GM10248 (cell line): ENCODE measurements at regions not wholly inside any gene's neighbourhood (a gene's known extent, or its start where the extent isn't known, plus 50 kb on each side); places are given as distances from the start of the nearest gene placed in this dataset.

Experiments used
- CTCF ChIA-PET: fragments of 300-600 bp; sonication (Branson Sonifier 250); formaldehyde crosslinking; extraction: SDS; loops from one replicate; lab custom pipeline; 2021; ENCODE audit warnings: antibody characterized with exemption; lab: Yijun Ruan, JAX
- POLR2A ChIA-PET: fragments of 350-650 bp; sonication (Branson Sonifier 250); formaldehyde crosslinking; extraction: SDS; loops from one replicate; lab custom pipeline; 2020; ENCODE audit warnings: antibody characterized with exemption; lab: Yijun Ruan, JAX
- DNase-seq: peaks from one replicate; pipeline ENCODE4 v3.0.0; 2012; ENCODE audit errors: extremely low spot score
- CTCF ChIP-seq: IDR thresholded peaks from 2 replicates; pipeline ENCODE4 v1.5.1; 2012; ENCODE audit warnings: mild to moderate bottlenecking, low read depth; ENCODE audit errors: extremely low read depth, missing control alignments, control extremely low read depth

GRCh38 chr2:60648191-60648590, 94.7 kb upstream of the BCL11A start:
- ChIA-PET CTCF (interaction anchor here (1.0 kb wide), 1 partner anchor 10 kb away, joined by 3 read pairs; no protein-coding TSS in a partner anchor), POLR2A (no interaction called here)
- no peak for TF ChIP-seq CTCF
- DNase-seq: no peak

GRCh38 chr2:60649721-60650120, 96.3 kb upstream of the BCL11A start:
- TF ChIP-seq CTCF: no peak
- ChIA-PET POLR2A (no interaction called here), CTCF (interaction anchor here (14.3 kb wide), 1 partner anchor 24 kb away, joined by 69 read pairs; no protein-coding TSS in a partner anchor)
- no peak for DNase-seq

GRCh38 chr2:60652832-60653340, 99.4 kb upstream of the BCL11A start:
- ChIA-PET POLR2A (no interaction called here), CTCF (interaction anchor here (1.9 to 14.3 kb wide), 3 partner anchors 10 to 21 kb away, joined by 5 to 69 read pairs (median 6); no protein-coding TSS in a partner anchor)
- TF ChIP-seq CTCF: no peak
- DNase-seq: no peak

- ChIA-PET POLR2A (no interaction called here), CTCF (interaction anchor here (1.3 to 14.3 kb wide), 2 partner anchors 10 to 16 kb away, joined by 3 to 69 read pairs; no protein-coding TSS in a partner anchor)
- no peak for TF ChIP-seq CTCF
- no peak for DNase-seq
Measured at GRCh38 chr2:60657673-60658072, 98.4 kb upstream of the PAPOLG start.

GRCh38 chr2:60659026-60659425, 97.0 kb upstream of the PAPOLG start:
- POLR2A ChIA-PET: no interaction called here
- CTCF ChIA-PET: interaction anchor here (0.9 to 14.3 kb wide), 3 partner anchors 11 to 98 kb away, joined by 3 to 69 read pairs (median 3); no protein-coding TSS in a partner anchor
- no peak for TF ChIP-seq CTCF
- DNase-seq: no peak

GRCh38 chr2:60661073-60661738, 94.9 kb upstream of the PAPOLG start:
- CTCF ChIA-PET: interaction anchor here (1.4 to 14.3 kb wide), 3 partner anchors 12 to 19 kb away, joined by 4 to 69 read pairs (median 5); no protein-coding TSS in a partner anchor
- no peak for TF ChIP-seq CTCF
- no peak for DNase-seq
- POLR2A ChIA-PET: no interaction called here
